Heart left ventricle (tissue), 13 donors: ENCODE measurements at regions not wholly inside any gene's neighbourhood (a gene's known extent, or its start where the extent isn't known, plus 50 kb on each side); places are given as distances from the start of the nearest gene placed in this dataset.

Experiments
- CTCF ChIP-seq, 12 donors: fragments of 200-600 bp; sonication (generic) in 4 of 12; IDR thresholded peaks; one replicate each; pipeline versions ENCODE4 v1.5.0 to v1.8.0; 2018 to 2022; ENCODE audit warnings: antibody characterized with exemption in 12 of 12, mild to moderate bottlenecking in 5 of 12
- POLR2A ChIP-seq, 2 donors: fragments of 450-650 bp; IDR thresholded peaks; one replicate each; pipeline ENCODE4 v1.6.1; 2017; ENCODE audit warnings: antibody characterized with exemption in 2 of 2, mild to moderate bottlenecking in 2 of 2, moderate library complexity in 2 of 2
- donor health status: ischemic (EF 13 %, LVEDD 7.1; RV severe dilation, severe dysfunction).
- donor health status: DM: no; HTN: yes; CAD: no.
- donor health status: DM: no; HTN: no; CAD: no.
- donor health status: ischemic (EF 25% LVEDD 6.9; RV normal size, moderate dysfunction).
- donor health status: ischemic (EF 25% LVEDD 5.7; RV mildly dilated, moderate dysfunction).
- donor health status: ischemic (EF 35%, LVEDD 5.7; RV mildly dilated, moderate dysfunction).
- donor health status: nonischemic (EF 11% LVEDD 7.7; RV severe dilation, severe dysfunction).
- donor health status: DM: yes; HTN: yes; CAD: no.
- donor health status: PGD.
- donor health status: ischemic (EF 29% LVEDD 5.4; RV normal size, mild dysfunction).
- donor health status: nonischemic (EF 23%, LVEDD 6.1; RV moderate dilation, normal function).

GRCh38 chr4:170386971-170387370, 297.2 kb upstream of the AADAT start:
- no peak for TF ChIP-seq CTCF (IDR thresholded peaks at IDR 0.05)
- no peak for TF ChIP-seq POLR2A (IDR thresholded peaks at IDR 0.05)
